Right ventricle myocardium inferior (tissue), 1 donor: ENCODE measurements at regions not wholly inside any gene's neighbourhood (a gene's known extent, or its start where the extent isn't known, plus 50 kb on each side); places are given as distances from the start of the nearest gene placed in this dataset.
A peak's percentile ranks its signal among the peaks of the same experiment; 100 is the strongest.
"Not testable (repeated sequence)": the region's sequence is repeated elsewhere in the genome, so short reads cannot be mapped to it uniquely, and the experiment has no call there.

Experiments
- ATAC-seq: fragments of 200-7000 bp; cut with Tn5 transposase; one replicate; pipeline ENCODE4 v1.9.1; 2020; ENCODE audit warnings: mild to moderate bottlenecking, moderate library complexity
- DNase-seq: peaks from one replicate; pipeline ENCODE4 v3.0.0; 2021; ENCODE audit errors: missing footprints
- intact Hi-C: fragments of 100-400 bp; cut with DNase I; formaldehyde crosslinking; loops from one replicate; pipeline ENCODE4 v1.11.0; 2022
- donor health status: DM: no; HTN: yes; CAD: no; lungs with severe emphysema.

DNA sequence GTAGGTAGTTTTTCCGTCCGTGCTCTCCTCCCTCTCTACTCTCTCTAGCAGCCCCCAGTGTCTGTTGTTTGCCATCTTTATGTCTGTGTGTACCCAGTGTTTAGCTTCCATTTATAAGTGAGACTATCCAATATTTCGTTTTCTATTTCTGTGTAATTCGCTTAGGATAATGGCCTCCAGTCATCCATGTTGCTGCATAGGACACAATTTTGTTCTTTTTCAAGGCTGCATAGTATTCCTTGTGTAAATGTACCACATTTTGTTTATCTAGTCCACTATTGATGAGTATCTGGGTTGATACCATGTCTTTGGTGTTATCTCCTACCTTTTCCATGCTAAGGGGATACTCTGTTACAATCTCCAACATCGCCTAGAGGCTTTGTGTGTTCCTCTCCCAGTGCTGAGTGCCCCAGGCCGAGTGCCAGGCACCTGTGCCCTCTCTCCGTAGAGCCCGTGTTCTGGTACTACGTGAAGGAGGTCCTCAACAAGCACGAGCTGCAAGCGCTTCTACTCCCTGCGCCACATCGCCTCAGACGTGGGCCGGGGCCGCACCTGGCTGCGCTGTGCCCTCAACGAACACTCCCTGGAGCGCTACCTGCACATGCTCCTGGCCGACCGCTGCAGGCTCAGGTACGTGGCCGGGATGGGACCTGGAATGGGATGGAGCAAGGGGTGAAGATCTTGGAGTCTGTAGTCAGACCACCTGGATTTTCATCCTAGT lies 51.0 kb downstream of the NPIPB11 start:
- intact Hi-C loops, ATAC-seq, DNase-seq: not testable (repeated sequence)

DNA sequence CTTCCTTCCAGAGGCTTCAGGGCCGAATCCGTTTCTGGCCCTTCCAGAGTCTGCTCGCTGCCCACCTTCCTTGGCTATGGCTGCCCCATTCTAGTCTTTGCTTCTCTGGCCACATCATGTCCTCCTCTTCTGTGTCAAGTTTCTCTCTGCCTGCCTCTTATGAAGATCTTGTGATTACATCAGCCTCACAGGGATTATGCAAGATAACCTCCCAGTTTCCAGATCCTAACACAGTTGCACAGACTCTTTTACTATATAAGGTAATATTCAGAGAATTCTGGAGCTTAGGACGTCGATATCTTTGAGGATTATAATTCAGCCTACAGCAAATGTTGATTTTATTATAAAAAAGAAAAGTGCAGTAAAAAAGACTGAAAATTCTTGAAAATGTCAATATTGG lies 52.1 kb downstream of the NPIPB11 start:
- DNase-seq, intact Hi-C loops: not testable (repeated sequence)
- ATAC-seq, result peak; percentile 43

DNA sequence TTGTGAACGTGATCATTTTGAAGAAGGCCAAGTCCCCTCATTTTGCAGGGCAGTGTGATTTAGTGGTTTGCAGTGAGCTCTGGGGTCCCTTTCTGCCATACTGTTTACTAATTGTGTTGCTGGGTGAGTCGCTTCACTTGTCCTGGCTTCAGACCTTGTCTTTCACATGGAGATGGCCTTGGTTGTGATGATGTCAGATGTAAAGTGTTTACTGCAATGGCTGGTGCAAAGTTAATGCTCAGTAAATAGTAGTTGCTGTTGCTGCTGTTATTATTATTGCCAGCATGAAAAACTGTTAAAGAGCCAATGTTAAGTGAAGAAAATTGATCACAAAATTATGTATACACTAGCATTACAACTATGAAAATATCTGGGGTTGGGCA lies 53.9 kb downstream of the NPIPB11 start:
- intact Hi-C loops, ATAC-seq, DNase-seq: not testable (repeated sequence)

DNA sequence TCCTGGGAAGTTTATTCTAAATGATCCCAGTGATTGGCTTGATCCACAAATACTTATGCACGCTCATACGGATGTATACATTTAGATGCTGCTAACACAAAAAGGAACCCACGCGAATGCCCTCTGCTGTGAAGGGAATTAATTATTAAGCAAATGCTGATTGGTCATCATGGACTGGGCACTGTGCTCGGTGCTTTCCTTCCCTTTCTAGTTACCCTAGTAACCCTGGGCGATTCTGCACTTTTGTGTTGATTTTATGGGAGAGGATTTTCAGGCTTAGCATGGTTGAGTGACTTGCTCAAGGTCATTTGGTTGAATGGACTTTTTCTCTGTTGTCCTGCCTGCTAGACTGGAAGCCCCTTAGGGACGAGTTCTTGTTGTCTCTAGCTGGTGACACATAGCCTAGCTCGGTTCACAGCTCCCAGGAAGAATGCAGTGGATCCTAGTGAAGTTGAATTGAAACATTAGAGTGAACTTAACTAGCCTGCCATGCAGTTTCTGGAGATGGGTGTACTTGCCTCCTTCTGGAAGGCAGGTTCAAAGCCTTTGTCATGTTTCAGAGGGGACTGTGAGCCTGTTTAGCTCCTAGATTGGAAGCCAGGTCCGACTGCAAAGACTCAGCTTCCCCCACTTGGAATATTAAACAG lies 54.4 kb downstream of the NPIPB11 start:
- DNase-seq, ATAC-seq, intact Hi-C loops: not testable (repeated sequence)

DNA sequence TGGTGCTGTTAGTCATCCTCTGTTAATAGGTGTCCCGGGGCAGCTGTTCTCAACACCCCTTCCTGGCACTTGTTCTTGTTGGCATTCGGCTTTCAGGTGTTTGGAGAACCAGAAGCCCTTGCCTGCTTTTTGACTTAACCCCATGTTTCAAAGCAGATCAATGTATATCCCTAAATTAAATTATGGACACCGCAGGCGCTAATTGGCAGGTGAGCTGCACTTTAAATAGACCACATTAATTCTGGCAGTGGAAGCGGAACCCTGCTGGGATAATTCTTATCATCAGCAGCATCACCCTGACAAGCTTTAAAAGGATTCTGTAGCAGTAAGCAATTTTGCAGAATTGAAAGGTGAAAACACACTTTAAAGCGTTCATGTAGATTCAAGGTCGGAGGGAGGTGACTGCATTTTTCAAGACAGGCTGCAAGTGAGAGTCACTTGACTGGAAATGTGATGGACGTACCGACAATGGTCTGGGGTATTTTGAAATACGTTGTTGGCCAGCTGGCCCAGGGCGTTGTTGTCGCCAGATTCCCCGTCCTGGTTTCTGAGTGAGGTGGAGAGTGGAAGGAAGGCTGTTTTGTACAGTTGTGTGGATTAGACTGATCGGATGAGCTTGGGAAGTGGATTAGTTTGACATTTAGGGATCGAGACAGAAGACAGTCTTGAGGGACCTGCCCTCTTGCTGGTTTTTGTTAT lies 55.1 kb downstream of the NPIPB11 start:
- ATAC-seq, intact Hi-C loops, DNase-seq: not testable (repeated sequence)

DNA sequence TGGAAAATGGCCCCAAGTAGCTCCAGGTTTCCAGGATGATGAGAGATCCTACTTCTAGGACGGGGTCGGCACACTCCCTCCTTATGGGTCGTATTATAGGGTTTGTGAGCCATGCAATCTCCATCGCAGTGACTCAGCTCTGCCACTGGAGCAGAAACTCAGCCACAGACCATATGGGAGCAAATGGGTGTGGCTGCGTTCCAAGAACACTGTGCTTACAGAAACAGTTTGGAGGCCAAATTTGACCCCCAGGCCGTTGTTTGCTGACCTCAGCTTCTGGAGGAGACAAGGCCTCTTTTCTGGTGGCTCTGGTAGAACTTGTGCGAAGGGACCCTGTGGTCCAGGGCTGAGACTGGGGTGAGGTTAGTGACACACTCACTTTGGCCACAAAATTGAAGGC lies 56.5 kb downstream of the NPIPB11 start:
- intact Hi-C loops, result not testable (repeated sequence)
- peak; percentile 42 for ATAC-seq
- DNase-seq, result peak; percentile 84

DNA sequence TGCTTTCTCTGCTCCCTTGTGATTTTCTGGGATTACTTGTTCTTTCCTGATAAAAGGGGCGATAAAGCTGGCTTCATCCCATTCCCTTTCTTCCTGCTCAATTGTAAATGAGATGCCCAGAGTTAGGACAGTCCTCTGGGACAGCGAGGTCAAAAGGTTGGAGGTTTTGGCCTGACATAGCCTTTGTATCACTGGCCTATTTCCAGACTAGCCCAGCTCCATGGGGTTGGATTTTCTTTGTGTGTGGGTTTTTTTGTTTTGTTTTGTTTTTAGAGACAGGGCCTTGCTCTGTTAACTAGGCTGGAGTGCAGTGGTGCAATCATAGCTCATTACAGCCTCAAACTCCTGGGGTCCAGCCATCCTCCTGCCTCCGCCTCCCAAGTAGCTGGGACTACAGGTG lies 57.8 kb downstream of the NPIPB11 start:
- intact Hi-C loops, DNase-seq: not testable (repeated sequence)
- ATAC-seq, result peak; percentile 62

DNA sequence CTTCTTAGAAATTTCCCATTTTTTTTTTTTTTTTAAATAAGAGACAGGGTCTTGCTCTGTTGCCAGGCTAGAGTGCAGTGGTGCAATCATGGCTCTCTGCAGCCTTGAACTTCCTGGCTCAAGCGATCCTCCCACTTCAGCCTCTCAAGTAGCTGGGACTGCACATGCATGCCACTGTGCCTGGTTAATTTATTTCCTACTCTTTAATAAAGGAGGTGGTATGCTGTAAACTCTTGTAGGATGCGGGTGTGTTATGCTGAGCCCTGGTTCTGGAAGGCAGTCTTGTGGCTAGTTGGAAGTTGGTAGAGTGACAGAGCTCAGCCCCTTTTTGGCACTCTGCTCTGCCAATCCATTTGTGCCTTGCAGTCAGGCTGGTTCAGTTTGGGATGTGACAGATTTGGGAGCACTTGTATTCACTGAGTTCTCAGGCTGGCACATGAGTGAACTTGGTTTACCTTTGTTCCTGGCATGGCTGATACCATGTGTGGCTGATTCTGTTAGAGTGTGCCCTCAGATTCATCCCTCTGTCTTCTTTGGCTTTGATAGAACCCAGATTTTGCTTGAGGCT lies 58.3 kb downstream of the NPIPB11 start:
- DNase-seq, intact Hi-C loops: not testable (repeated sequence)
- peak; percentile 73 for ATAC-seq

DNA sequence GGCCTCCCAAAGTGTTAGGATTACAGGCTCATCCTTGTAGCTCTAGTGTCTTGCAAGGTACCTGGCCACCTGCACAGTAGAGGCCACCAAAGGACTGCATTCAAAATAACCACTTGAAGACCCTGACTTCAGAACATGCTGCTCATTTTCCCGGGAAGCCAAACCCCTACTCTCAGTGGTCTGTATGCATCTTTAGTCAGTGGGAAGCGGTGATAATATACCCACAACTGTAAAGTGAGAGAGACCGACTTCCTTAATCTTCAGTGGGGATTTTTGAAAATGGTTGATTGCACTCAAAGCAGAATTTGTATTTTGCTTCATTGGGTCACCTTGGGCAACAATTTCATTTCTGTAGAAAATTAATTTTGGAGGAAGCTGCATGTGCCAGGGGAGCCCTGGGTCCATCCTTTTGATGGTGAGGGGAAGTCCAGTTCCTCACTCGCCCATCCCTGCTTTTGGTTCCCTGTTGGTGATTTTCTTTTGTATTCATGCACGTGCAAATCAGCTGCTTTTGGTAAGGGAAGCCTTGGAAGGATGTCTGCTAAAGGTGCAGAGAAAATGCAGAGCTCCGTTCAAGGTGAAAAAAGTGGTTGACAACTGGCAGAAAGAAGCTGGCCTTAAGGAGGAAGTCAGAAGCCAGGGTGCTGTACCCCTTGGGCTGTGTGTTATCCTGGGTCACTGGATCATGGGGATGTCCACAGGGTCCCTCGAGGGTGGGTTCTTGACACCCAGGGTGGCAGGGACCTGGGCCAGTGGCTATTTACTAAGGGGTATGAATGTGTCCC lies 59.5 kb downstream of the NPIPB11 start:
- ATAC-seq, DNase-seq, intact Hi-C loops: not testable (repeated sequence)

DNA sequence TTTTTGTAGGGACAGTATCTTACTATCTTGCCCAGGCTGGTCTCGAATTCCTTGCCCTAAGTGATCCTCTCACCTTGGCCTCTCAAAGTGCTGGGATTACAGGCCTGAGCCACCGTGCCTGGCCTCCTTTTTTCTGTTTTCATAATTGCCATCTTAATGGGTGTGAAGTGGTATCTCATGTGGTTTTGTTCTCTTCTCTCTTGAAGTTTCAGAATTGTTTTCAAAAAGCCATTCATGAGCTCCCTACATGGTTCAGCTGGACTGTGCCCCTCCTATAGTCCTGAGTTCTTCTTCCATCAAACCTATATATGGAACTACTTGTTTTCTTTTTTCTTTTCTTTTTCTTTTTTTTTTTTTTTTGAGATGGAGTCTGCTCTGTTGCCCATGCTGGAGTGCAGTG lies 60.3 kb downstream of the NPIPB11 start:
- ATAC-seq, DNase-seq, intact Hi-C loops: not testable (repeated sequence)

DNA sequence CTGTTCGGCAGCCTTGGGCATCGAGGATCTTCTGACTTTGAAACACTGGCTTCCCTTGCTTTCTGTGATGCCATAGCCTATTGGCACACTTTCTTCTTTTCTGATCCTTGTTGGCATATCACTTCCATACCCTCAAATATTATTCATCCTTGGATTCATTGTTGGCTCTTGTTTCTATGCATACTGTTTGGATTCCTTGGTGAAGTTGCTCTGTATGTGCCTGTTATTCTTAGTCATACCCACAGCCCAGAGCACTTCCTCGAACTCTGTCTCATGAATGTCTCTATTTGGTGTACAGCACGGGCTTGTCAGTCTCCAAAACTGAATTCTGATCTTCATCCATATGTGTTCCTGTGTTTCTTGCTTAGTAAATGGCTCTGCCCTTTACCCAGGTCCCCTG lies 63.6 kb downstream of the NPIPB11 start:
- DNase-seq, intact Hi-C loops, ATAC-seq: not testable (repeated sequence)

DNA sequence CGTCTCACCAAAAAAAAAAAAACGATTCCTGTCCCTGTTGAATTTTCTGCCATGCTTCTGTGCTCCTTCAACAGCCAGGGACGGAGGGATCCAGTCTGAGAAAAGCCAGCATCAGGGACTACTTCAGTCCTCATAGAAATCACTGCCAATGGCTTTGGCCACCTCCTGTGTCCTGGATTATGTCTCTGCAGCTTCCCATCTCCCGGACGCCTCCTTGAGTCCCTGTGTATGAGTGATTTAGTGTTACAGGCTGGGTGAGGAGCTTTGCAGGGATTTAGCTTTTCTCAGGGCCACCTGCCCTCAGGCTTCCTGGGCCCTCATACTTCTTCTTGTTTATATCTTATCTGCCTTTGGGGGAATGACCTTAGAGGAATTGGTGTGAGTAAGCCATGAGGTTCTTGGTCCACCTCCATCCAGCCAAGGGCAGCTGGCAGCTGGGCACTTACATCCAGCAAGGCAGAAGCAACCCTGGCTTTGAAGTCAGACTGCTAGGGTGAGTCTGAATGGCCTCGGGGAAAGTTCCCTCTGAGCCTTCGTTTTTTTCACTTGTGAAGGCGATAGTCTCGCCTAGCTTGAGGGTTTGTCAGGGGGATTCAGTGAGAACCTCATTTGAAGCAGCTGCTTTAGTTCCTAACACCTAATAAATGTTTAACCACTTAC lies 65.6 kb downstream of the NPIPB11 start:
- intact Hi-C loops, DNase-seq, ATAC-seq: not testable (repeated sequence)

DNA sequence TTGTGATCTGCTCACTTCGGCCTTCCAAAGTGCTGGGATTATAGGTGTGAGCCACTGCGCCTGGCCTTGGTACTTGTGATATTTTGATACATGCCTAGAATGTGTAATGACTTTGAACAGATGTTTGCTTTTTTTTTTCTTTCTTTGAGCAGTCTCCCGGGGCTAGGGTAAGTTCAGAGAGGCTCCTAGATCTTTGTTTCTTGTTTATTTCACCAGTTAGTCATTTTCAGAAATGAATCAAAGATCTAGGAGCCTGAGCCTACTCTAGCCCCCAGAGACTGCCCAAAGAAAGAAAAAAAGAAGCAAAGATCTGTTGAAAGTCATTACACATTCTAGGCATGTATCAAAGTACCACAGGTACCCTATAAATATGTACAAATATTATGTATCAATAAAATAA lies 66.3 kb downstream of the NPIPB11 start:
- ATAC-seq, result not testable (repeated sequence)

DNA sequence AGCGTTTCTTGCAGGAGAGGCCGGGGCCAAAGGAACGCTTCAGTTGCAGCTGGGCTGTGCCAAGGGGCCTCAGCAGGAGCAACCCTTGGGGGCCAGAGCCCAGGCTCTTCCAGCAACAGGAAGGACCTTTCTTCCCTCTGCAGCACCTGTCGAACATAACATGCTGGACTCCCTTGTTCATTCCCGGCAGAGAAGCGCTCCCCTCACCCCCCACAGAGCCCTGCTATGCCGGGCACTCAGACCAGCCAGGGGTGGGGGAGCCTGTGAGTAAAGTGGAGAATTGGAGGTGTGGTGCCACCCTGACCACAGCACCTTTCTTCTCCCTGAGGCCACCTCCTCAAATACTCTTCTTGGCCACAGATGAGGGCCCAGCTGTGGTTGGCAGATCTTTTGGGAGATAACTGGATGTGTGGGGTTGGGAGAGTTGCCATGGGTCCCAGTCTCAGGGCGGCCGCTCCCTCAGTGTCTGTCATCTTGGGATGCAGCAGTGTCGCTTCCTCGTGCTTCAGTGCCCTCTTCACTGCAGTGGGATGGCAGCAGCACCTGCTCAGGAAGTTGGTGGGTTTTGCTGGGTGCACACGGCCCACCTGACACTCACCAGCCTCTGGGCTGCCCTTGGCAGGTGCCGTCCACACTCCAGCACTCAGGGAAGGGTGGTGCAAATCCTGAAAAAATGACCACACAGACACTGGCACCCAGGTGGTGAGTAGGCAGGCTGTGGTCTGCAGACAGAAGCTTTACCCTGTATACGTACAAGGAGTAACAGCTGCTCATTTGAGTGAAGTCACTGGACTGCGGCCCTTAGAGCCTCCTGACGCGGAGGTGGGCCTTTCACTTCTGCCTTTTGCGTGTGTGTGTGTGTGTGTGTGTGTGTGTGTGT lies 67.5 kb downstream of the NPIPB11 start:
- DNase-seq, ATAC-seq: not testable (repeated sequence)

More for the DNA sequence above, 66.3 kb downstream of the NPIPB11 start:
- intact Hi-C loops, DNase-seq: not testable (repeated sequence)

DNA sequence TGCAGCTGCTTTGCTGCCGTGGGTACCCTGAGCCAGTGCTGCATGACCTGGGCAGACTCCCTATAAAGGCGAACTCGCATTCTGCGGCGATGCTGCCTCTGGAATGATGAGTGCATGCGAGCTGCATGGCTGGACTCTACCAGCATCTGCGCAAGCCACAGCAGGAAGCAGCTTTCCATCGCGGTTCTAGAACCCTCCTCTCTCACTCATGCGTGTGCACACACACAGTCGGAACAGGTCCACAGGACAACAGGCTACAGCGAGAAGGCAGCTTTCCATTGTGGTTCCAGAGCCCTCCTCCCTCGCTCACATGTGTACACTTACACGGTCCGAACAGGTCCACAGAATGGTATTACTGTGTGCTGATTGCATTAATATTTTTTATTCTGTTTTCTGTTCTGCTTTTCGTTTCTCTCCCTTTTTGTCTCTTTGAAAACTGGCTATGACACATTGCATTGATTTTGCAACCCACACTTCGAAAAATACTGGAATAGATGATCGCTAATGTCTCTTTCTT lies 69.1 kb downstream of the NPIPB11 start:
- intact Hi-C loops, result not testable (repeated sequence)

More for the DNA sequence above, 67.5 kb downstream of the NPIPB11 start:
- intact Hi-C loops, result not testable (repeated sequence)

DNA sequence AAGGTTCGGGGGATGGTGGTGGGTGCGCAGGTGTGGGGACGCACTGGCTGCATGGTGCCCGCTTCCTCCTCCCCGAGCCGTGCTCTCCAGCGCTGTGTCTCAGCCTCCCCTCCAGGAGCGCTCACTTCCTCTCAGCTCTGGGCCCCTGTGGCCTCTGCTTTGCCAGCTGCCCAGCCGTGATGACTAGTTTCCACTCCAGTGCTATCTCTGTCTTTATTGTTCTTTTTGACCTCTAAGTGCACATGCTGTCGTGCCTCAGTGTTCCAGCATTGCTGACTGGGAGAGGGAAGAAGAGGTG lies 71.0 kb downstream of the NPIPB11 start:
- DNase-seq, intact Hi-C loops: not testable (repeated sequence)
- ATAC-seq, result peak; percentile 27

More for the DNA sequence above, 69.1 kb downstream of the NPIPB11 start:
- not testable (repeated sequence) for ATAC-seq, DNase-seq
